Fibroblast of skin of left quadriceps (primary cell): ENCODE measurements at regions not wholly inside any gene's neighbourhood (a gene's known extent, or its start where the extent isn't known, plus 50 kb on each side); places are given as distances from the start of the nearest gene placed in this dataset.
"Not testable (repeated sequence)": the region's sequence is repeated elsewhere in the genome, so short reads cannot be mapped to it uniquely, and the experiment has no call there.

Experiments
- DNase-seq, 2 experiments: peaks; one replicate each; pipeline ENCODE4 v3.0.0-alpha.2; 2013; ENCODE audit warnings: low read depth in 2 of 2

GRCh38 chr14:89743828-89744227 lies 210.7 kb downstream of the EFCAB11 start:
- DNase-seq, result no peak

GRCh38 chr14:89740241-89740640 lies 214.3 kb downstream of the EFCAB11 start:
- no peak for DNase-seq

GRCh38 chr14:89736881-89737280 lies 217.6 kb downstream of the EFCAB11 start:
- DNase-seq, result no peak

- DNase-seq, result no peak
Observed at GRCh38 chr14:89731396-89731933, 223.1 kb downstream of the EFCAB11 start.

GRCh38 chr14:89730687-89731086 lies 223.8 kb downstream of the EFCAB11 start:
- no peak for DNase-seq

GRCh38 chr14:89728964-89729363 lies 225.6 kb downstream of the EFCAB11 start:
- no peak for DNase-seq

- DNase-seq, result not testable (repeated sequence)
Observed at GRCh38 chr14:89726226-89726625, 228.3 kb downstream of the EFCAB11 start.

- DNase-seq, result peak in 1 of 2 experiments; percentile 9
Observed at GRCh38 chr14:89724628-89724960, 229.9 kb downstream of the EFCAB11 start.

GRCh38 chr14:89723930-89724627 lies 230.5 kb downstream of the EFCAB11 start:
- peak in 1 of 2 experiments; percentile 10 for DNase-seq

GRCh38 chr14:89721956-89722355 lies 232.6 kb downstream of the EFCAB11 start:
- DNase-seq, result no peak

GRCh38 chr14:89720741-89721729 lies 233.5 kb downstream of the EFCAB11 start:
- no peak for DNase-seq

GRCh38 chr14:89720076-89720687 lies 234.3 kb downstream of the EFCAB11 start:
- no peak for DNase-seq

- DNase-seq, result no peak
Observed at GRCh38 chr14:89719366-89720075, 235.0 kb downstream of the EFCAB11 start.

GRCh38 chr14:89708982-89709625 lies 245.4 kb downstream of the EFCAB11 start:
- DNase-seq, result no peak

GRCh38 chr14:89707086-89707485 lies 247.4 kb downstream of the EFCAB11 start:
- no peak for DNase-seq

- no peak for DNase-seq
Observed at GRCh38 chr14:89702876-89703200, 251.7 kb downstream of the EFCAB11 start.

GRCh38 chr14:89702073-89702875 lies 252.3 kb downstream of the EFCAB11 start:
- DNase-seq, result peak; percentile 68 to 74

GRCh38 chr14:89701211-89702043 lies 253.1 kb downstream of the EFCAB11 start:
- DNase-seq, result peak; percentile 39 to 54

GRCh38 chr14:89700801-89701200 lies 253.7 kb downstream of the EFCAB11 start:
- no peak for DNase-seq
